SKM-1 (cell line): ENCODE measurements at regions not wholly inside any gene's neighbourhood (a gene's known extent, or its start where the extent isn't known, plus 50 kb on each side); places are given as distances from the start of the nearest gene placed in this dataset.

Source experiments
- DNase-seq: peaks from one replicate; lab custom pipeline; 2025; ENCODE audit not compliant: unreplicated experiment; lab: John Stamatoyannopoulos, UW

GRCh38 chr10:10794791-10795191 lies 222.9 kb upstream of the CELF2 start:
- DNase-seq: no peak

- no peak for DNase-seq
These were observed 221.5 kb upstream of the CELF2 start for GRCh38 chr10:10796061-10796773.

GRCh38 chr10:10796774-10797415 lies 220.8 kb upstream of the CELF2 start:
- no peak for DNase-seq

GRCh38 chr10:10797513-10797912 lies 220.2 kb upstream of the CELF2 start:
- DNase-seq: no peak

- no peak for DNase-seq
These were observed 219.4 kb upstream of the CELF2 start for GRCh38 chr10:10798102-10798863.

GRCh38 chr10:10798864-10799192 lies 218.8 kb upstream of the CELF2 start:
- no peak for DNase-seq

GRCh38 chr10:10800961-10801360 lies 216.7 kb upstream of the CELF2 start:
- DNase-seq: no peak

- DNase-seq: no peak
These were observed 214.4 kb upstream of the CELF2 start for GRCh38 chr10:10803278-10803677.

GRCh38 chr10:10804061-10804460 lies 213.6 kb upstream of the CELF2 start:
- DNase-seq: no peak

- no peak for DNase-seq
These were observed 212.5 kb upstream of the CELF2 start for GRCh38 chr10:10804998-10805740.

GRCh38 chr10:10807106-10807505 lies 210.6 kb upstream of the CELF2 start:
- no peak for DNase-seq

- no peak for DNase-seq
These were observed 206.1 kb upstream of the CELF2 start for GRCh38 chr10:10811562-10811961.

GRCh38 chr10:10813656-10814055 lies 204.0 kb upstream of the CELF2 start:
- DNase-seq: no peak

- no peak for DNase-seq
These were observed 203.6 kb upstream of the CELF2 start for GRCh38 chr10:10814069-10814468.

GRCh38 chr10:10816447-10816846 lies 201.2 kb upstream of the CELF2 start:
- no peak for DNase-seq

- DNase-seq: no peak
These were observed 200.1 kb upstream of the CELF2 start for GRCh38 chr10:10817609-10818008.

- no peak for DNase-seq
These were observed 199.6 kb upstream of the CELF2 start for GRCh38 chr10:10818082-10818481.

GRCh38 chr10:10819206-10819856 lies 198.3 kb upstream of the CELF2 start:
- DNase-seq: no peak

GRCh38 chr10:10821926-10822325 lies 195.7 kb upstream of the CELF2 start:
- DNase-seq: no peak

GRCh38 chr10:10824591-10825148 lies 193.0 kb upstream of the CELF2 start:
- no peak for DNase-seq

- DNase-seq: no peak
These were observed 191.5 kb upstream of the CELF2 start for GRCh38 chr10:10826125-10826524.
